Activated CD4-positive, alpha-beta T cell treated with anti-CD3 and anti-CD28 coated beads, Interleukin-10, Interleukin-2, amounts not matched to agents 100 ng/mL and 50 ng/mL, durations not matched to agents 16 hours and 8 hours (primary cell): ENCODE measurements at regions not wholly inside any gene's neighbourhood (a gene's known extent, or its start where the extent isn't known, plus 50 kb on each side); places are given as distances from the start of the nearest gene placed in this dataset.

Experiments
- DNase-seq: peaks from one replicate; pipeline ENCODE4 v3.0.0-alpha.2; 2020

DNA sequence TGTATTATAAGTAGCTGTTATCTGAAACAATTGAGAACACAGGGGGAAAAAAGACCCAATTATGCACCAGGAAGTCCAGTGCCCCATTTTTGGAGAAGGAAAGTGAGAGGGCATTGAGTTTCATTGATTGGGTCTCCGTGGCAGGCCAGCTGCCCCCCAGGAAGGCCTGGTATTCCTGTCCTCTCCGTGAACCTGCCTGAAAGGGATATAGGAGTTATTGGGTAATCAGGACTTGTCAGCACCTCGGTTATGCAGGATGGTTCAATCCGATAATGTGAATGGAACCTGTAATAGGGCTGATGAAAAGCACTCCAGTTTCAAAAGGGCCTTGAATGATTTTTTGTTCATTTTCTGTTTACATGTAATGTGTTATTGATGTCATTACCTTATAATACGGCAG is 122.0 kb upstream of the RARB start:
- no peak for DNase-seq

DNA sequence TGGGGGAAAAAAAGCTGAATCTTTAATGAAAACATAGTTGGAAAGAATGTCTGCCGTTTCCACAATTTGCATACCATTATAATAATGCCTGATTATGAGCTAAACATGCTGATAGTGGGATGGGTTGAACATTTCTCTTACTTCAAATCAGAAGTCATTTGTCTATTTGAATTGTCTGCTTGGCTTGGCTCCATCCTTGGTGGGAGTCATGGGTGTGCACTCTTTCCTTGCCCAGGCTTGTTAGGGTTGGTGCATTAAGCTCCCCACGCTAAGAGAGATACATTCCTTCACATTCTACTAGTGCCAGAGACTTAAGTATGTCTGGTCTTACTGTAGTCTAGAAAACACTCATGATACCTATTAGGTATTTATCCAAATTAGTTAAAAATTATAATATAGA is 121.4 kb upstream of the RARB start:
- DNase-seq: no peak

DNA sequence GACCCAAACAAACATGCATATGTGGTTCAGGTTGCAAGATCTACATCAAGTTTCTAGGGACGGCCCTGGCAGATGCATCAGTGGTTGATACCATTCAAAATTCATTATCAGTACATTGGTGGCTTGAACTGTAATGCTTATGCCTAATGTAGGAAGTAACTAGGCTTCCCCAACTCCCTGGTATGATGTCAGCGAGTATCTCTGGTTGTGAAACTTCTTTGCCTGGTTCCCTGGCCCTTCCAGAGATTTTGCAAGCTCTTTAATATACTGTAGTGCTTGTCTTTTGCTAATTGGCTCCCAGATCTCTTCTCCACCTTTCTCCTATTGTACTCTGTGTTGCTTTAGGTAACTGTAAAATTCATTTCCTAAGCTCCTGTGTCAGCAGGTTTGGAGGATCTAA is 114.8 kb upstream of the RARB start:
- DNase-seq: no peak

DNA sequence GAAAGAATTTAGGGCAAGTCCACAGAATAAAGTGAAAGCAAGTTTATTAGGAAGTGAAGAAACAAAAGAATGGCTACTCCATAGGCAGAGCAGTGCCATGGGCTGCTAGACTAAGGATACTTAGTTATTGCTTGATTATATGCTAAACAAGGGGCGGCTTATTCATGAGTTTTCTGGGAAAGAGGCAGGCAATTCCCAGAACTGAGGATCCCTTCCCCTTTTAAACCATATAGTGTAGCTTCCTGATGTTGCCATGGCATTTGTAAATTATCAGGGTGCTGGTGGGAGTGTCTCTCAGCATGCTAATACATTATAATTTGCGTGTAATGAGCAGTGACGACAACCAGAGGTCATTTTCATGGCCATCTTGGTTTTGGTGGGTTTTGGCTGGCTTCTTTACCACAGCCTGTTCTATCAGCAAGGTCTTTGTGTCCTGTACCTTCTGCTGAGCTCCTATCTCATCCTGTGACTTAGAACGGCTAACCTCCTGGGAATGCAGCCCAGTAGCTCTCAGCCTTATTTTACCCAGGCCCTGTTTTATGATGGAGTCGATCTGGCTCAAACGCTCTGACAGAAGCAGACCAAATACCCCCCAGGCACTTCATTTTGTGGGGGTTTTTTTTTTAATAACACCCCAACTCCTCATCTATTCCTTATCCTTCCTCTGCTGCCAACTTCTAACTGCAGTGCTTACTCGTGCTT is 103.0 kb upstream of the RARB start:
- DNase-seq: no peak

DNA sequence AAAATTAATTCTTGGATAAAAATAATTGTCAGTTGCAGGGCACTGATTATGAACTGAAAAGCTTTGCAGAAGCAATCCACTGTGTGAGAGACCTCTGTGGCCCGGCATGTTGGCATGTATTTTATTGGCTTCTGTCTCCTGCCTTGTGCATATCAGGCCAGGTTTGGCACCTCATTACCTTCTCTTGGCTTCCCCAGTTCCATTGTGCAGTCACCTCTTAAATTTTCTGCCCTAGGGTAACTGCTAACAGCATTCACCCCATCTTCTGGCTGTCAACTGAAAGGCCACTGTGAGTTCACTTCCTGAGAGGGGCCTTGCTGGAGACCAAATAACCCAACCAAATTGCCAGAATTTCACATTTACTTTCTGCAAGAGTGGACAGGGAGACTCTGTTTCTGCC is 92.7 kb upstream of the RARB start:
- no peak for DNase-seq

DNA sequence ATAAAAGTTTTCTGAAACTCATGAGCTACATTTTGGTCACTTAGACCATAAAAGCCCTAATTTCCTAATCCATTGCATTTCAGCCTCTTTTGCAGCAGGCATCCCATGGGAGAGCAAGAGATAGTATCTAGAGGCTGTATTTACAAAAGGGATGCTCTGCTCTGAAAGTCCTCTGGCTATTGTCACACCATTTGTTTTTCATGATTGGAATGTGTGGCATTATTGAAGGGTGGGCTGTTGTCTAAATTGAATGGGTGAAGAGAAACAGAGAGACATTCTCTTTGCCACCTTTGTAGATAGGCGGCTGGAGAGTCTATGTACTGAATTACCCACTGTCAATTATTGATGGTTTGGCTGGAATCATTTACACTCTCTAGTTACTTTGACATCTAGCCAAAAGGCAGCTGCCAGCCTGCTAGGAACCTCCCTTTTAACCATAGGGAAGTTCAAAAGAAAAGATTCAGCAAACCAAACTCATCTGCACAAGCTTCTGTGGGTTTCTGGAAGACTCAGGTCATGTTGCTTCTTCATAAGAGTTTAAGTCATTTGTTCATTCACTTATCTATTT is 89.8 kb upstream of the RARB start:
- DNase-seq: no peak

DNA sequence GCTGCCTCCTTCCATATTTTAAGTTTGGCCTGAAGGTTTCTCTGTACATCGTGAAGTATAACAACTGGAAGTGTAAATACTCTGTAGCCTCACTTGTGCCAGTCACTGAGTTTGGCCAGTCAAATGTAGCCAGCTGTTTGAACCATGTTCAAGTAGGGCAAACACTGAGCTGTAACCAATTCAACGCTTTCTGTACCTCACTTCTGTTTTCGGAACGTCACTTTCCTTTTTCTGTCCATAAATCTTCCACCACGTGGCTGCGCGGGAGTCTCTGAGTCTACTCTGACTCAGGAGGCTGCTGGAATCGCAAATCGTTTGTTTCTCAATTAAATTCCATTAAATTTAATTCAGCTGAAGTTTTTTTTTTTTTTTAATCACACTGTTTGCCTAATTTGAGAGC is 88.8 kb upstream of the RARB start:
- DNase-seq: no peak

DNA sequence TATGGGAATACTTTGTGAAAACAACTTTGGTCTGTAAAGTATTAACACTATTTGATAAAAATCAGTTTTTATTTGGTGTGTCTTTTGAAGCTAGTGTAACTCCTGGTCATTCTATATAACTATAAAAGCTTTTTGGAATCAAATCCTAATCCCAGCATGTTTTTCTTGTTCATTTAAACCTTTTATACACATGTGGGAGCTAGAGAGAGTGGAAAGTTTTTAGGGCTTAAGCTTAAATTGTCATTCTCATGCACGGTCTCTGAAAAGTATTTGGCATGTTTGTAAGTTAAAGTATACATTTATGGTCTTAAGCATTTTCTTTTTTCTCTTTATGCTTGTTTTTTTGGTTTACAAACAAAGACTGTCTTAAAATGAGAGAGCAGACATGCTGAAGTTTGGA is 83.4 kb upstream of the RARB start:
- DNase-seq: no peak

DNA sequence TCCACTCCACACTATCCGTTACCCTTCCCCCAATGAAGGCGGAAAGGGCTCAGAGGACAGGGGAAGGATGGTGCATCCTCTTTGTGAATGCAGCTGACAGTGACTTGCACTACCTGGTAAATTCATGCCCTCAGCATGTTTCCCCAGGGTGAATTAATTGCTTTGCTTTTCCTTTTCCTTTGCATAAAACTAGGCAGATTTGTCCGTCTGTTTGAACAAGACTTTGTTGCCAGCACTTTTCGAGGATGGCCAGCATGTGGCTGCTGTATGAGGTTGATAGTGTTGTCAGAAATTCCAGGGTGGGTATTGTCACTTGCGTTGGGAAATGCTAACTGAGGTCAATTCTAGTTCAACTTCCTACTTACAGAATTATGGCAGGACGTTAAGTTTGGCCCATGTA is 79.0 kb upstream of the RARB start:
- DNase-seq: no peak

DNA sequence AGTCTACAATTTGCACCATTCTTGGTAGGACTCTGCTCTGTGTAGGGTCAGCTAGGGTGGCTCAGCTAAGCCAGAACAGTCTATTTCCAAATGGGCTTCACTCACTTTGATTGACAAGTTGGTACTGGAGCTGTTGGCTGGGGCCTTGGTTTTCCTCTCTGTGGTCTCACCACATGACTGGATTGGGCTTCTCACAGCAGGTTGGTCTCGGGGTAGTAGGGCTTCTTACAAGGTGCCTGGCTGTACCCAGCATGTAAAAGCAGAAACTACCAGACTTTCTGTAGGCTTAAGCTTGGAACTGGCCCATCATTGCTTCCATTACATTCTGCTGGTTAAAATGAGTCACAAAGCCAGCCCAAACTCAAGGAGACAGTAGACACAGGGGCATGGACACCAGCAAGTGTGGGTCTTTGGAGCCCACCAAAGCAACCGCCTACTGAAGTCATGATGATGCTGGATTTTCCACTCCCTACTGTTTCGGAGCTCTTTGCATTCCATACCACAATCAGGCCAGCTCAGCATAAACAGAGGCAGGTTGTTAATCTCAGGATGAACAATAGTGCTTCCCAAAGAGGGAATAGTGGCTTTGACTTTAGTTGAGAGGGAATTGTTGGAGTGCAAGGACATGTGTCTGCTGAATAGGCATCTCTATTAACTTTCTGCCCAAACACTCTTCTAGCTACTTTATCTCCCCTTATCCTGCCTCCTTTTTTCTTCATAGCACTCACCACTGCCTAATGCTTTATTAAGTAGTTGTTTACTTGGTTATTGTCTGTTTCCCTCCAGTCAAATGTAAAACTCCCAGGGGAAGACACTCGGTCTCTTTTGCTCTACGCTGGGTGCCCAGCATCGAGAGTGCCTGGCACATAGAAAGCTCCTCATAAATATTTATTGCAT is 78.0 kb upstream of the RARB start:
- DNase-seq: no peak

DNA sequence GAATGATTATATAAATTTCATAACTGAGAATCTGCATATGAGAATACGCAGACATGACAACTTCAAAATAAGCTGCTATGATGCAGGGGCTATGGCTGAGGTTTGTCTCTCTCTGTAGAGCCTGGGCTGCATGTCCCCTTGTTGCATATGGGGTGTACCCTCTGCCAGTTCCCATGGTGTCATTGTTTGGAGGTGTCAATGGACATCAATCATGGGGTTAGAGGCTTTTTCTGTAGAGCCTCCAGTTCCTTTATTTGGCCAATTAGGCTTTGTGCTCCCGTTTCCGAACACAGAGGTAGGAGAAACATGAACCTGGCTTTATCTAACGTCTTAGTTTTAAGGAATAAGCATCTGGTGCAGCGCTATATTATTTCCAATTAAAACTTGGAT is 77.3 kb upstream of the RARB start:
- DNase-seq: no peak

DNA sequence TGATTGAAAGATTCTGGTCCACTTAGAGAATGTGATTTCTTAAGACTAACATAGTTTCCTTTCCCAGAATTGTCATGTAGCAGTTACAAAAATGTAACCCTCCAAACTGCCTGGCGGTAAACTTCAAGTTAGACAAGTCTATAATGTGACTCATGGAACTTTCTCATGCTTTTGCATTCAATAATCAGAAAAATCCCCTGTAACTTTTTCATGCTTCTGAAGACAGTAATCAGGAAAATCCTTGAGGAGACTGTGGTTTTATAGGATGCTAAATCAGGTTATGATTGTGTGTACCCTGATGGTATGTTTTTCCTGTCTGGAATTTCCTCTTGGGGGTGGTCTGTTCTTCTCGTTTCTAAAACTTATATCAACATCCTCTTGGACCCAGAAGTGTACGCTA is 74.0 kb upstream of the RARB start:
- no peak for DNase-seq

DNA sequence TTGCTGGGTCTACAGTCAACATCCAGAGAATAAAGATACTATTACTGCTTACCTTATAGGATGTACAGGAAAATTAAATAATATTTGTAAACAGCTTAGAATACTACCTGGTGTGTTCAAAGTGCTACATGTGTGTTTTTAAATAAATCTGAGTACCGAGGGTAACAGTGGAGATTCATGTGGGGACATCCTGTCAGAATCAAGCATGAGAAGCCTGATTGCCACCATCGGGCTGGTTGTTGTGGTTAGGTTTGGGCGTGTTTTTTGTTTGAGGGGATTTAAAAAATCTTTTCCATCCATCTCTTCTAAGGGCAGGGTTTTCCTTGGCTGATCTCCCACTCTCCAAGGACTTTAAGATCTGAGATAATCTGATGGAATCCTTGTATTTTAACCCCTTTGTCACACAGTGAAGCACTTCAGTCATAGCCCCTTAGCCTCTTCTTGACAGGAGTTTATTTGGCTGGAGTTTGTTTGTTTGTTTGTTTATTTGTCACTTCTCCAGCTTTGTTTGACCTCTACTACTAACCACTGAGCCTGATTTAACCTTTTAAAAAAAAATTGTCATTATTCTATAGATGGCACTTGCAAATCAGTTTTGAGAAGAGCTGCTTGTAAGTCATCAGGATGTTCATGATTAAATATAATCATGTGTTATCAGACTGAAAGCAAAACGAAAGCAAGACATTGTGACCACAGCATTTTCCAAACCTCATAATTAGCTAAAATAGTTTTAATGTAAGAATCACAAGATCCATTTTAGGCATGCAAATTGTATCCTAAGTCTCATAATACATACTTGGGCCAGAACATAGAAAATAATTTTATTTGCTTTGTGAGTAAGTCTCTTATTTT is 72.8 kb upstream of the RARB start:
- no peak for DNase-seq

DNA sequence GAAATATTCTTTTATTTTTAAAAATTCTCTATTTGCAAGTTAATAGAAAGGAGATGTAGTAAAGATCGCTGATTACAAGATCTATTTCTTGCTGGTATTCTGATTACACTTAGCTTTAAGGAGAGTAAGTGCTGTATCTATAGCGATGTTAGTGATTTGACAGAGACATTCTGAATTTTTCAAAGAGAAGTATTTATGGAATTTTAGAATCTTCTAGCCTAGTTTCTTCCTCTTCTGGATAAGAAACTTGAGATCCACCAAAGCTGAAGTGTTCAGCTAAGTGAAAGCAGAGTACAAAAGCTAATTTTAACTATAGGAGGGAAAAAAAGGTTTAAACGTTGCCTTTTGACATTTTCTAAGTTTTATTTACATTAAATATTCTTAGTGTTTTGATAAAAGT is 72.1 kb upstream of the RARB start:
- no peak for DNase-seq

DNA sequence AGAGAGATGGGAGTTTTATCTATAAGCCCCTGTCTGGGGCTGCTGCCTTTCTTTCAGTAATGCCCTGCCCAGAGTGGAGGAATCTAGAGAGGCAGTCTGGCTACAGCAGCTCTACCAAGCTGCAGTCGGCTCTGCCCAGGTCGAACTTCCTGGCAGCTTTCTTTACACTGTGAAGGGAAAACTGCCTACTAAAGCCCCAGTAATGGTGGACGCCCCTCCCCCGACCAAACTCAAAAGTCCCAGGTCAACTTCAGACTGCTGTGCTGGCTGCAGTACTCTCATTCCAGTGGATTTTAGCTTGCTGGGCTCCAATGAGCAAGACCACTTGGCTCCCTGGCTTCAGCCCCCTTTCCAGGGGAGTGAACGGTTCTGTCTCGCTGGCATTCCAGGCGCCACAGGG is 65.9 kb upstream of the RARB start:
- no peak for DNase-seq

DNA sequence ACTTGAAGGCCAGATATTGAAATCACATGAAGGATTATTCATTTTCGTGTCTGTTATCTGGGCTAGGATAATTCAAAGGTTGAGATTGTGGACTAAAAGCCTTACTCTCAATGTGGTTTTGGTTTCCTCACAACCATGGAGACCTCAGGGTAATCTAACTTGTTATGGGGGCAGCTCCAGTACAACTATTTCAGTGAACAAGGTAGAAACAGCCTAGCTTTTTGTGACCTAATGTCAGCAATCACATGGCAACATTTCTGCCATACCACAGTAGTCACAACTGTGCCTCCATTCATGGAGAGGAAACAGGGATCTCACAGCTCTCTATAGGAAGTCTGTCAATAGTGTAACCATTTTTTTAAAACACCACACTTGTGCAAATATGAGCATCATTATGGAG is 62.4 kb upstream of the RARB start:
- no peak for DNase-seq

DNA sequence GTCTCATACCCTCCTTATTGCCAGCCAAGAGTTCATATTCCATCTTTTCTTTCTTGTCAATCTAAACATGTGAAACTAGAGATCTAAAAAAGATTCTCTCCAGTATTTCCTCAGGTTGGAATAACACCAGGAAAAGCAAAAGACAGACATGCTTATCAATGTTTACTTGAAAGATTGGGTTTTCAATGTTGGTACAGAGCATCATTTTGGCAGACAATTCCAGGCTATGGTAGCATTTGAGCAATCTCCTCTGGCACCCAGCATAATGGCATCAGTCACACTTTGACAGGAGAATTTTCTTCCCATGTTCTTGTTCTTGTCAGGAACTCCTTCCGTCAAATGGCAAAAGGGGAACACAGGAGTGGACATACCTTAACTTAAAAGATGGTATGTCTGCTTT is 61.0 kb upstream of the RARB start:
- DNase-seq: no peak

DNA sequence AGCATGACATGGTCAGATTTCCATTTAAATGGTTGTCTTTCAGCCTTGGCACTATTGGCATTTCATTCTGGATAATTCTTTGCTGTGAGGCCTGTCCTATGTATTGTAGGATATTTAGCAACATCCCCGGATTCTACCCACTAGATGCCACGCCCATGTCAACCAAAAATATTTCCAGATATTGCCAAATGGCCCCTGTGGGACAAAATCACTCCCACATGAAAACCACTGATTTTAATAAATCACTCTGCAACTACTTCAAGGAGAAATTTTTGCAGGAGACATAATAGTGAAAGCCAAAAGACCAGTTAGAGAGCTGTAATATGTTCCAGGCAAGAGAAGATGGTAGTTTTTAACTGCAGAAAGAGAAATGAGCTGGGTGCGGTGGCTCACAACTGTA is 55.9 kb upstream of the RARB start:
- DNase-seq: no peak

DNA sequence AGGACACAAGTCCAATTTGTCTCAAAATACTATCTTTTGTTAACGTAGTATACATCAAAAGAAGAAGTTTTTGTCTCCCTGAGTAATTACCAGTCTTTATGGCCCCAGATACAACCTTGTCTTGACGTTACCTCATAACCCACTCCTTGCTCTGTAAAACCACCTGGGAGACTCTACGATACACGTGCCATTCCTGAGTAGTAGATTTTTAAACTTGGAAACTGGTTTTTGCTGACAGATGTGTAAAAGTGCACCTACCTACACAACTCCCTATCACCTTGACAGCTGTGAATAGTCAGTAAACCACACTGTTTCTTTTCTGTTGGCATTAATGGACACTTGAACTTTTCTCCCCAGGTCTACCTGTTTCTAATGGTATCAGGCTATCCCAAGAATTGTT is 51.7 kb upstream of the RARB start:
- no peak for DNase-seq

DNA sequence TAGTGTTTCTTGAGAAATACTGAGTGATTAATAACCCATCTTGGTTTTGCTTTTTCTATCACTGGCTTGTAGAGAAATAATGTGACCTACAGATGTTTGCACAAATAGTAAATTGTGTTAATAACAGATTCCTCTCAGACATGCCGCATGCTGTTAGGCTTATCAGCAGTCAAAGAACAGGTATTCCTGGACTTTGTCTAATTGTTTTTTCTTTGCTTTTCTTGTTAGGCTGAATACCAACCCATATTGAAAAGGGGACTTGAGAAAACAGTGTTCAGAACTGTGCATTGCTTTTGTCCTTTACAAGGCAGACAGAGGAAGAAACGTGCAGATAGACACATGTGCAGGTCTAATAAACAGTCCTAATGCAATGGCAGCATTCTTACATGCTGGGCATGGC is 51.0 kb upstream of the RARB start:
- DNase-seq: no peak
